ENCODE measurements at regions not wholly inside any gene's neighbourhood (a gene's known extent, or its start where the extent isn't known, plus 50 kb on each side); places are given as distances from the start of the nearest gene placed in this dataset.

DNA sequence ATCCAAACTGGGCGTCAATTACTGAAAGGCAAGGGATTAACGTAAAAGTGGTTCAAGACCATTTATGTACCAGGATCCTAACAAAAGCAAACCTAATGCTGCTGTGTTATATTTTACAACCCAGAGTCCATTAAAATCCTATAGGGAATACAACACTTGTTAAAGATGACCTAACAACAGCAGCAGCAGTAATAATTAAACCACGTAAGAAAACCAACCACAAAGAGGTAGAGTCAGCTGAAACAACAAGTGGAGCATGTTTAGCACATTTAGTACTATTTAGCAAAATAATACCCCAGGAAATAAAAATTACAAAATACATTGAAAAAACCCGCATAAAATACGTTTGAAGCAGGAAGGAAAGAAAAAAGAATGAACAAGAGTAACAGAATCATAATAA is 82.1 kb upstream of the AGBL1 start:
- CTCF ChIA-PET, result interaction anchor here (0.6 kb wide), 1 partner anchor 238 kb away, joined by 3 read pairs; no protein-coding TSS in a partner anchor
- H3K9me3 Mint-ChIP-seq, result no peaks in the 10 kb centered on the region
- H3K27me3 Mint-ChIP-seq, result no peaks in the 10 kb centered on the region
- H3K27ac Mint-ChIP-seq, result no peak overlapping the region
- H3K4me3 Mint-ChIP-seq, result no peak overlapping the region
- DNase-seq, result no peak
- H3K36me3 Mint-ChIP-seq, result no peaks in the 10 kb centered on the region
- H3K4me1 Mint-ChIP-seq, result no peaks in the 10 kb centered on the region

DNA sequence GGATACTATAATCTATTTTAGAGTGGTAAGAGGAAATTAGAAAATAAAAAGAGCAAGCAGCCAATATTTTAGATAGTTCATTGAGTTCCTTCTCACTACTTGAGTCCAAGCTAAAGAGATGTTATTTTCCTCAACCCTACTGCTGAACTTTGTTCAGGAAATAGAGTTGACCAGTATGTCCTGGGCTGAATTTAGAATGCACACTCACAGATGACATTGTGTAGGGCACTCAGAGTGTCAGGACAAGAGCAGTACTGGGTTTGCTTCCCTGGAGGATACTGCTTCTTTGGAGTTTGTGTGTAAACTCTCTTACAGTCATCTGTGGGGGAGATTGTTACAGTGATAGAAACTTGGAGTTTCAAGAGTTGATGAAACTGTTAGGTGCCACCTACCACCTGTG is 80.0 kb upstream of the AGBL1 start:
- no peak for DNase-seq
- CTCF ChIA-PET, result no interaction called here
- no peaks in the 10 kb centered on the region for H3K27me3 Mint-ChIP-seq
- H3K4me3 Mint-ChIP-seq, result no peak overlapping the region
- no peaks in the 10 kb centered on the region for H3K4me1 Mint-ChIP-seq
- no peaks in the 10 kb centered on the region for H3K9me3 Mint-ChIP-seq
- no peaks in the 10 kb centered on the region for H3K36me3 Mint-ChIP-seq
- H3K27ac Mint-ChIP-seq, result no peak overlapping the region

DNA sequence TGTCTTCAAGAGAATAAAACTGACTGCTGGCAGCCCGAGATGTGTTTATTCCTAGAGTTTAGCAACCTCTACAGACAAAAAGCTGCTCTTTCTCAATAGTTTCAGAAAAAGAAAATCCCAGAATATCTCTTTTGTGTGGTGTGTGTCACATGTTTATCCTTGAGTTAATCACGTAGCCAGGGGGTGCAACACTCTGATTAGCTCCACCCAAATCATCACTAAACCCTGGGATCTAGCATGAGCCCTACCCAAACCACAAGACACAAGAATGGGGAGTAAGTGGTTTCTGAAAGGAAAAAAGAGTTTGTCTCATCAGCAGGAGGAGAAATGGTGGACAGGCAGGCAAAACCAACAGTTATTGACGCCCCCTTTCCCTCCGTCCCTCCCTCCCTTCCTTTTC is 78.5 kb upstream of the AGBL1 start:
- Mint-ChIP-seq H3K4me3 (no peak overlapping the region), H3K4me1 (no peaks in the 10 kb centered on the region), H3K9me3 (no peaks in the 10 kb centered on the region), H3K36me3 (no peaks in the 10 kb centered on the region), H3K27me3 (no peaks in the 10 kb centered on the region), H3K27ac (no peak overlapping the region)
- CTCF ChIA-PET, result no interaction called here
- no peak for DNase-seq

DNA sequence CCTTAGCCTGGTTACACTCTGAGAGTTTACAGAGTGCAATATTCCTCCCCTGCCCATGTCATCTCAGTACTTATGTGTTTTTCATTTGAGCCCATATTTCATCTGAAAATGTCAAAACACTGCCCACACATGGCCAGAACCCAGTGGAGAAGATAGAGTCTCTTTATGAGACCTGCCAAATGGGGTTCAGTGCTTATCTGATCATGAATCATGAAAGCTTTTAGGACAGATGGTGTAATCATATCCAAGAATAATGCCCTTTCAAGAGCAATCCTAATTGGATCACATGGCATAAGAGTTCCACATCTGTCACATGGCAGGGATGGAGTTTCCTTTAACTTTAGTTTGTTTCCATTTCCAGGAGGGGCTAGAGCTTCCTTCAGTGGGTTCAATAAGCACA is 77.2 kb upstream of the AGBL1 start:
- no peaks in the 10 kb centered on the region for H3K9me3 Mint-ChIP-seq
- no peaks in the 10 kb centered on the region for H3K4me1 Mint-ChIP-seq
- no peak for DNase-seq
- no peaks in the 10 kb centered on the region for H3K27me3 Mint-ChIP-seq
- no peaks in the 10 kb centered on the region for H3K36me3 Mint-ChIP-seq
- H3K27ac Mint-ChIP-seq, result no peak overlapping the region
- no peak overlapping the region for H3K4me3 Mint-ChIP-seq
- CTCF ChIA-PET, result no interaction called here

DNA sequence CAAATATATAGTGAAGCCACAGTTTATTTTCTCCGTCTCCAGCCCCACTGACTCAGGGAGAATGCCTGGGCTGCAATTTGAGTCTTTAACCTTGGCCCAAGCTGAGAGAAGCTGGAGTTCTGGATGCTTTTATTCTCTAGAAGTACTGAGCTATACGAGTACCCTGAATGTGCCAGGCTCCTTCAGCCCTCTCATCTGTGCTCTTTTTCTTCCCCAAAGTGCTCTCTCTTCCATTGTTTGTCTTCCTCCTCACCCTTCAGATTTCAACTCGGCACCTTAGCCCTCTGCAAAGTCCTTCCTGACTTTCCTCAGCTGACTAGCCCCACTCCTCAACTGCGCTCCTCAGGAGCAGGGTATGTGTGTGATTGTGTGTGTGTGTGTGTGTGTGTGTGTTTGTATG is 75.6 kb upstream of the AGBL1 start:
- no peaks in the 10 kb centered on the region for H3K4me1 Mint-ChIP-seq
- CTCF ChIA-PET, result no interaction called here
- no peak overlapping the region for H3K4me3 Mint-ChIP-seq
- no peaks in the 10 kb centered on the region for H3K36me3 Mint-ChIP-seq
- no peaks in the 10 kb centered on the region for H3K9me3 Mint-ChIP-seq
- no peaks in the 10 kb centered on the region for H3K27me3 Mint-ChIP-seq
- DNase-seq, result no peak
- no peak overlapping the region for H3K27ac Mint-ChIP-seq

DNA sequence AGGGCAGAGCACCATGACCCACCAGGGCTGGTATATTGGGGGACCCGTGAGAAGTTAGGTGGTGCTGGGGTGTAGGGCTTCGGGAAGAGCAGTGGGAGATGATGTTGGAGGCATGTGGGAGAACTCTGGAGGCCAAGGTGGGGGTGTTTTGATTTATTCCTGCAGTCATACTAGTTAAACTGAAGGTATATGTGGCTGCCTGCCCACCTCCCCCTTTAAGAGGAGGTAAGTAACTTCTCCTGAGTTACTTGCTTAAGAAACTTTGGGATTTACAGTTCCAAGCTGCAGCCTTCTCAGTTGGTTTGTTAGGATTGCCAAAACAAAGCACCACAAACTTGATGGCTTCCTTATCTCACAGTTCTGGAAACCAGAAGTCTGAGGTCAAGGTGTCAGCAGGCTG is 73.1 kb upstream of the AGBL1 start:
- Mint-ChIP-seq H3K27ac (no peak overlapping the region), H3K4me3 (no peak overlapping the region)

DNA sequence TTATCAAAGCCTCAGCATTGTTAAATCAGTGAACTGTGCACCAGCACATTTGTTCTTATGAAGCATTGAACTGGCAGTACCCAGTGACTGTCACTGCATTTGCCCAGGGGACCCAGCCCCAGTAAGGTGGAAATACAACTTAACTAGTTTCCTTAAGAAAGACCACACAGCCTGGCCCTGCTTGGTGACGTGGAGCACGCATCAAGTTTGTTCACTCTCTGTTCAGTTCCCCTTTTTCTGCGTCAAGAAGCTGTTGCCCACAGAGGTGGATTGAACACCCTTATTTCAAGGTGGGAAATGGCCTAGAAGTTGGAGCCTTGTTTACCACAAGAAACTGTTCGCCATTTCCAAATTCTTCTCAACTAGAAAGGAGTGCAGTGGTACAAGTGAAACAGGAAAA is 69.9 kb upstream of the AGBL1 start:
- H3K4me3 Mint-ChIP-seq, result no peak overlapping the region
- H3K27me3 Mint-ChIP-seq, result peaks cover 3% of the 10 kb centered on the region
- no peak for DNase-seq
- H3K4me1 Mint-ChIP-seq, result no peaks in the 10 kb centered on the region
- CTCF ChIA-PET, result no interaction called here
- H3K36me3 Mint-ChIP-seq, result no peaks in the 10 kb centered on the region
- H3K27ac Mint-ChIP-seq, result no peak overlapping the region
- H3K9me3 Mint-ChIP-seq, result no peaks in the 10 kb centered on the region

More for the DNA sequence above, 73.1 kb upstream of the AGBL1 start:
- DNase-seq, result no peak
- no peaks in the 10 kb centered on the region for H3K4me1 Mint-ChIP-seq
- CTCF ChIA-PET, result no interaction called here
- no peaks in the 10 kb centered on the region for H3K27me3 Mint-ChIP-seq
- no peaks in the 10 kb centered on the region for H3K36me3 Mint-ChIP-seq
- H3K9me3 Mint-ChIP-seq, result no peaks in the 10 kb centered on the region

DNA sequence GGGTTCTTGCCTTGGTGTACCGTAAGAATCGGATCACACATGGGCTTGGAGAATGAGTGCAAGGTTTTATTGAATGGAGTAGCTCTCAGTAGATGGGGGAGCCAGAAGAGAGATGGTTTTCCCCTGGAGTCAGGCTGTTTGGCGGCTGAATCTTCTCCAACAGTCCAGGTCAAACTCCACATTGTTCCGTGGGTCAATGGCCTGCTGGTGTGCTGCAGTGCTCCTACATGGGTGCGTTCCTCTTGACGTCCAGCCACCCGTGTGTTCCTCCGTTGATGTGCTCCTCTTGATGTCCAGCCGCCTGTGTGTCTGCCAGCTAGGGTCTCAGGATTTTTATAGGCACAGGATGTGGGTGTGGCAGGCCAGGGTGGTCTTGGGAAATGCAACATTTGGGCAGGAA is 69.3 kb upstream of the AGBL1 start:
- H3K36me3 Mint-ChIP-seq, result no peaks in the 10 kb centered on the region
- DNase-seq, result no peak
- CTCF ChIA-PET, result no interaction called here

DNA sequence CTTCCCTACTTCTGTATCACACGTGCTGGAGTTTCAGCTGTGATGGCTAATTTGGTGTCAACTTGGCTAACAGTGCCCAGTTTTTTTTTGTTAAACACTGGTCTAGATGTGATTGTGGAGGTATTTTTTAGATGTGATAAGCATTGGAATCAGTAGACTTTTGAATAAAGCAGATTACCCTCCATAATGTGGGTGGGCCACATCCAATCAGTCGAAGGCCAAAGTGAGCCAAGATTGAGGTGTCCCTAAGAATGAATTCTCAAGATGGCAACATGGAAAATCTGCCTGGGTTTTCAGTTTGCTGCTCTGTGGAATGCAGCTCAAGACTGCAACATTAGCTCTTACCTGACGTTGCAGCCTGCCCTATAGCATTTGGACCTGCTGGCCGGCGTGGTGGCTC is 68.8 kb upstream of the AGBL1 start:
- DNase-seq, result no peak
- CTCF ChIA-PET, result no interaction called here
- no peaks in the 10 kb centered on the region for H3K9me3 Mint-ChIP-seq
- no peaks in the 10 kb centered on the region for H3K4me1 Mint-ChIP-seq
- no peaks in the 10 kb centered on the region for H3K36me3 Mint-ChIP-seq
- H3K27ac Mint-ChIP-seq, result no peak overlapping the region
- no peak overlapping the region for H3K4me3 Mint-ChIP-seq
- H3K27me3 Mint-ChIP-seq, result peaks cover 3% of the 10 kb centered on the region

More for the DNA sequence above, 69.3 kb upstream of the AGBL1 start:
- H3K4me1 Mint-ChIP-seq, result no peaks in the 10 kb centered on the region
- H3K9me3 Mint-ChIP-seq, result no peaks in the 10 kb centered on the region
- H3K27me3 Mint-ChIP-seq, result peaks cover 3% of the 10 kb centered on the region
- H3K4me3 Mint-ChIP-seq, result no peak overlapping the region
- no peak overlapping the region for H3K27ac Mint-ChIP-seq

DNA sequence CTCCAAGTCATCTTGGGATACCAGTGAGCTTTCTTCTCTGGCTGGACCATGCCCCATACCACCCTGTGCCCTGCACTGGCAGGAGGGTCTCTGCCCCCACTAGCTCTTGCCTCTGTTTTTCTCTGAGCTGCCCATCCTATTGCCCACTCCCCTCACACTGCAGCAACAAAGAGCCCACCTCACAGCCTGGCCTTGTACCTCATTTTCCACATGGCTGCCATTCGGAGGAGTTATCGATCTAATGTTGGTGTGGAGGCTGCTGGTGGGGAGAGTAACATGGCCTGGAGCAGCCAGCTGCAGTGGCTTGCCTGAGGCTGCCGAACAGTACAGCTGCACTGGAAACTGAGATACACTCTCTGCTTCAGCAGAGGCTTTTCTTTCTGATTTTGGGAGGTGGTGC is 65.7 kb upstream of the AGBL1 start:
- CTCF ChIA-PET, result no interaction called here
- Mint-ChIP-seq H3K4me1 (no peaks in the 10 kb centered on the region), H3K9me3 (no peaks in the 10 kb centered on the region), H3K36me3 (no peaks in the 10 kb centered on the region), H3K4me3 (no peak overlapping the region), H3K27me3 (peaks cover 3% of the 10 kb centered on the region), H3K27ac (no peak overlapping the region)
- no peak for DNase-seq

DNA sequence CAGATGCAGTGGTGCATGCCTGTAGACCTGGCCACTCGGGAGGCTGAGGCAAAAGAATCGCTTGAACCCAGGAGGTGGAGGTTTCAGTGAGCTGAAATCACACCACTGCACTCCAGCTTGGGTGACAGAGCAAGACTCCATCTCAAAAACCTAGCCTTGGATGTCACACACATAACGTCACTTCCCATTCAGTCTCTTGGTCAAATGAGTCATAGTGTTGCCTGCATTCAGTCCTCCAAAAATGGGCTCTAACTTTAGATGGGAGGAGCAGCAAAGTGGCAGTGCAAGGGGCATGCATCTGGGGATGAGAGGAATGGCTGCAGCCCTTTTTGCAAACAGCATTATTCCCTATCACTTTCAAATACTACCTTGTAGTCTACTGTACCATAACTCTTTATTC is 62.9 kb upstream of the AGBL1 start:
- Mint-ChIP-seq H3K36me3 (no peaks in the 10 kb centered on the region), H3K9me3 (no peaks in the 10 kb centered on the region), H3K4me3 (no peak overlapping the region), H3K27me3 (peaks cover 5% of the 10 kb centered on the region), H3K27ac (no peak overlapping the region), H3K4me1 (no peaks in the 10 kb centered on the region)
- DNase-seq, result no peak
- CTCF ChIA-PET, result no interaction called here

DNA sequence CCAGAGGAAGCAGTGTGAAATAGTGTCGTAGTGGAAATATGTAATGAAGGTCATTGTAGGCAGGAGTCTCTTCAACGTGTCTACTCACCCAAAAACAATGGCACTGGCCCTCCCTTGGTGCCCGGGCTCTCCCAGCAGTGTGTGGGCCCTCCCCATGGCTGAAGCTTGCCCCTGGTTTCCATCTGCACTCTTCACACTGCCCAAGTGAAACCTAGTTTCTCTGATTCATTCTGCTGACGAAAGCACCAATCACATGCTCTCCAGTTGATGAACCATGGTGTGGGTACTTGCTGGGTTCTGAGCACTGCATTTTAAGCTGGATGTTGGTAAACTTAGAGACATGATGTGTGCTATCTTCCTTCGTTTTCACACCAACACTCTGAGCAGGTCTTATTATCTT is 61.0 kb upstream of the AGBL1 start:
- Mint-ChIP-seq H3K27ac (no peak overlapping the region), H3K4me1 (no peaks in the 10 kb centered on the region), H3K27me3 (peaks cover 9% of the 10 kb centered on the region), H3K36me3 (no peaks in the 10 kb centered on the region), H3K9me3 (no peaks in the 10 kb centered on the region), H3K4me3 (no peak overlapping the region)
- DNase-seq, result no peak
- CTCF ChIA-PET, result no interaction called here

DNA sequence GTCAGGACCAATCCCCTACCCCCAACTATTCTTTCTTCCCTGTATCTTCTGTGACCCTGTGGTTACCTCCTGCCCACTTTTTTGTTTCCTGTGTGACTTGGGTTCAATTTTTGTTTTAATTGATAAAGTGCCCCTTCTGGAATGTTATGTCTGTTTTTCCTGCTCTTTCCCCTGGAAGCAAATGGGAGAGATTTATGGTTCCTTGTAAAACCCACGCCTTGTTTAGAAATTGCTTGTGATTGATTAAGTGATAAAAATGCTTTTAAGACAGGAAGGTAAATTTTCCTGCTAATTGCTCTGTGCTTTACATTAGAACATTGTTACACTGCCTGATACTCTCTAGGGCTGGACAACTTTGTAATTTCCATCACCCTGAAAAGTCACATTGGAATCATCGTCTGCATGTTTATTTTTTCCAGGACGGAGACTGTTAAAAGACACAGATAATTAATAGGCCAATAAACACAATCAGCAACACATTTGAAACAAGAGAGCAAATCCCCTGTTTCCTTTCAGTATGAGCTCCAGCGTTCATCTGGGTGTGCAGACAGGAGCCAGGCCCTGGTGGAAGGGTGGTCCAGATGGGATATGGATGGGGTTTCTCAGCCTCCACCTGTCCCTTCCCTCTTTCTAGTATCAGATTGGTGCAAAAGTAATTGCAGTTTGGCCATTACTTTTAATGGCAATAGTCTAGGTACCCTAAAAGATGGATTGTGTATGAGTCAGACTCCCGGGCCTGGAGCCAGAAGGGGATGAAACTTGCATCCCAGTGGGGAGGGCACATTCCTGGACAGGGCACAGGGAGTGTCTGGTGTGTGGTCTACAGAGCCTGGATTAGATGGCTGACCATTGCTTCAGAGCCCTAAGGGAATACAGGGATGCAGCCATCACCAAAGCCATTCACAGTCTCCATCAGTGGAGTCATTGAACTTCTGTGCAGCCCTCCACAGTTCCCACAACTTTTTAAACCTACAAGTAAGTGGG is 58.1 kb upstream of the AGBL1 start:
- no peak overlapping the region for H3K27ac Mint-ChIP-seq
- no peak overlapping the region for H3K4me3 Mint-ChIP-seq
- H3K36me3 Mint-ChIP-seq, result no peaks in the 10 kb centered on the region
- DNase-seq, result no peak
- no peaks in the 10 kb centered on the region for H3K4me1 Mint-ChIP-seq
- CTCF ChIA-PET, result no interaction called here
- H3K27me3 Mint-ChIP-seq, result peaks cover 9% of the 10 kb centered on the region
- no peaks in the 10 kb centered on the region for H3K9me3 Mint-ChIP-seq

DNA sequence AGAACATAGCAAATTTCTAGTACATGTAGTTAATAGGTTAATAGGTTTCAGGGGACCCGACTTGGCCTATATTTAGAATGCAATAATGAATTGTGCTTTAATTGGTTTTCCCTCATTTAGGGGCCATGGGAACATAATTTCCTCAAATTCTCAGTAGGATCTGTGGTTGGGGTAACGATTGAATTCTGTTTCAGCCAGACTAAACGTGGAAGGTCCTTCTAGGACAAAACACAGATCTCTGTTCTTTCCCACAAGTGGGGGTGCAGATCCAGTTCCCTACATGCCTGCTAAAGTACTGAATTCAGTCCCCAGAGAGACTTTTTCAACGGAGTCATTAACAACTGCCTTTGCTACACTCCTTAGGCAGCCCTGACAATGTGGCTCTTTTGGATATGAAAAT is 50.7 kb upstream of the AGBL1 start:
- Mint-ChIP-seq H3K36me3 (no peaks in the 10 kb centered on the region), H3K27me3 (peaks cover 3% of the 10 kb centered on the region), H3K27ac (no peak overlapping the region), H3K4me1 (no peaks in the 10 kb centered on the region), H3K4me3 (no peak overlapping the region), H3K9me3 (no peaks in the 10 kb centered on the region)
- CTCF ChIA-PET, result no interaction called here
- DNase-seq, result no peak
